NOMO-1 (cell line): ENCODE measurements at regions not wholly inside any gene's neighbourhood (a gene's known extent, or its start where the extent isn't known, plus 50 kb on each side); places are given as distances from the start of the nearest gene placed in this dataset.
"Not testable (repeated sequence)": the region's sequence is repeated elsewhere in the genome, so short reads cannot be mapped to it uniquely, and the experiment has no call there.

ENCODE experiments used
- DNase-seq, 2 experiments: peaks; one replicate each; lab custom pipeline; 2025; ENCODE audit not compliant: unreplicated experiment in 2 of 2; lab: John Stamatoyannopoulos, UW

DNA sequence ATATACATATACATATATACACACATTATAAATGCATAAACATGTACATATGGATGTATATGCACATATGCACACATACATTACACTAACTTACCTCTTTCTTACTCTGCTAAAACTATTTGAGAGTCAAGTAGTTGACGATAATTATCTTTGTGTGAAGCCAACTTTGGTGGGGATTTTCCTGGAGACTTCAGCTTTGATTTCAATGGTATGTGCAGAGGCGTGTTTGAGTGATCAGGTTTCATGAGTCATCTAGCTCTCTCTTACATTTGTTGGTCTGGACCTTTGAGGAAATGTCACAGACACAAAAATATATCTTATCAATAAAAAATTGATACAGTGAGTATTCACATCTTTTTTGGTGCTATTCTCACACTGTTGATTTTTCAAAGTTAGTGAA is 769.1 kb upstream of the LUZP2 start:
- no peak for DNase-seq

GRCh38 chr11:23729088-23729487 is 767.8 kb upstream of the LUZP2 start:
- no peak for DNase-seq

GRCh38 chr11:23730307-23730998 is 766.4 kb upstream of the LUZP2 start:
- no peak for DNase-seq

- no peak for DNase-seq
These were observed 764.8 kb upstream of the LUZP2 start for GRCh38 chr11:23732026-23732425.

- no peak for DNase-seq
These were observed 750.0 kb upstream of the LUZP2 start for GRCh38 chr11:23746896-23747295.

DNA sequence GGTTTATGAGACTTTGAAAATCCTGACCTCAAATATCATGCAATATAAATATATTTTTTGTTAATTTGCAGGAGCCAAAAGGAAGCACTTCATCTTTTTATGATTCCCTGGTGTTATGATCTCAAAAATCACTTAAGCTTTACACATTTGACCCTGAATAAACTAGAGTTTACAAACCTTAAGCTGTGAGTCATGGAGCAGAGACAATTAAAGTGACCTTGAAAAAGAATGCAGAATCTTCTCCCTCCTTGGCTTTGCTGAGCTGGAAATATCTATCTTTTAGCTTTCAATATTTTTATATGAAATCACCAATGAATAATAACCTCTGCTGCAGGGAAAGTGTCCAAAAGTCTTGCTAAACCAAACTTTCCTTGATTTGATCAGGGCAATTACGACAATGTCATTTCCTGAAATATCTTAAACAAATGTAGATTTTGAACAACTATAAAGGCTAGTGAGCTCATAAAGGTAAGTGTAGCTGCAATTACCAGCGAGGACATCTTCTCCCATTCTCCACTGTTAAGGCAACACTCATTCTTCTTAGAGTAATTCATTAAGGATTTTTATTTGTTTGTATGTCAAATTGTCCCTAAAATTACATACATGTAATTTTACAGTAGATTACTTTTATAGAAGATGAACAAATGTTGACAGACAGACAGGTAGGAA is 747.0 kb upstream of the LUZP2 start:
- DNase-seq = no peak

GRCh38 chr11:23751280-23751679 is 745.6 kb upstream of the LUZP2 start:
- DNase-seq = no peak

- DNase-seq = no peak
These were observed 741.8 kb upstream of the LUZP2 start for GRCh38 chr11:23755076-23755475.

DNA sequence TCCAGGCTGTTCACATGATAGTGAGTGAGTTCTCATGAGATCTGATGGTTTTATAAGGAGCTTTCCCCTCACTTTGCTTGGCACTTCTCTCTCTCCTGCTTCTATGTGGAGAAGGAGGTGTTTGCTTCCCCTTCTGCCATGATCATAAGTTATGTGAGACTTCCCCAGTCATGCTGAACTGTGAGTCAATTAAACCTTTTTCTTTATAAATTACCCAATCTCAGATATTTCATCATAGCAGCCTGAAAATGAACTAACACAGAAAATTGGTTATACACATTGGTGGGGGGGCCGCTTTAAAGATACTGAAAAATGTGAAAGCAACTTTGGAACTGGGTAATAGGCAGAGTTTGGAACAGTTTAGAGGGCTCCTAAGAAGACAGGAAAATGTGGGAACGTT is 741.1 kb upstream of the LUZP2 start:
- DNase-seq = no peak

GRCh38 chr11:23759489-23759888 is 737.4 kb upstream of the LUZP2 start:
- no peak for DNase-seq

DNA sequence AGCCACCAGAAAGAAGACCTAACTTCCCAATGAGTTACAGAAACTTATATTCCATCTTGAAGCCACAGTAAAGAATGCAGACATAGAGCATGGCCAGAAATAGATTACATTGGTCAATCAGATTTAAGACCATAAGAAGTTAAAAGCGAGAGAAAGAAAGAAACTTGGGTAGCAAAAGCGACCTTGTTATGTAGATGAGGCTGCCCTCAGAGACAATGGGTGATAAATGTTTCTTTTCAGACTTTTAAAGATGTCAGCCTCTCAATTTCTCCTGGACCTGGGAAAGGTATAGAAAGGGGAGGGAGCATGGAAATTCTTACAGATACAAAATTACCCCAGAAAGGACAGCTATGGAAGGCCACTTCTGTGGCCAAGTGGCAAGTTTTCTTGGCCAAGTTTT is 732.6 kb upstream of the LUZP2 start:
- no peak for DNase-seq

DNA sequence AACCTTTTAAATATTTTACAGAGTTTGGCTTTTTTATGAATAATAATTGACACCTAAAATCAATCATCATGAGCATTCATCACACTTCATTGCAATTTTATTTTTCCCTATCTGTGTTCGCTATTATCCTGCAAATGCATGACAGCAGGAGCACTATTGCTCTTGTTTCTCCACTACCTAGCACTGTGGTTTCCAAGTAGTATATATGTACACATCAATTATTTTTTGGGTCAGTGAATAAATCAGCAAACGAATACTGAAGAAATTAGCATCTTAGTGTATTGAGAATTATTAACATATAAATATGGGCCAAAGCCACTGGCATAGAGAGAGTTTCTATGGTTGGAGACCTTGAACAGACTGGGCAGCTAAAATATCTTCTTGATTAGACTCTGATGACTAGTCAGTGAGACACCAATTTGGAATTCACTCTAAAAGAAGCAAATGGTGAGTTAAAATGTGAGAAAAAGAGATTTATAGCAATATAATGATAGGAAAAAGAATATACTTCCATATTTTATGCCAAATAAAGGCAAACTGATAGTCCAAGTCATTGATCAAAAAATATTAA is 731.1 kb upstream of the LUZP2 start:
- DNase-seq = no peak

- DNase-seq = no peak
These were observed 729.3 kb upstream of the LUZP2 start for GRCh38 chr11:23767576-23767975.

DNA sequence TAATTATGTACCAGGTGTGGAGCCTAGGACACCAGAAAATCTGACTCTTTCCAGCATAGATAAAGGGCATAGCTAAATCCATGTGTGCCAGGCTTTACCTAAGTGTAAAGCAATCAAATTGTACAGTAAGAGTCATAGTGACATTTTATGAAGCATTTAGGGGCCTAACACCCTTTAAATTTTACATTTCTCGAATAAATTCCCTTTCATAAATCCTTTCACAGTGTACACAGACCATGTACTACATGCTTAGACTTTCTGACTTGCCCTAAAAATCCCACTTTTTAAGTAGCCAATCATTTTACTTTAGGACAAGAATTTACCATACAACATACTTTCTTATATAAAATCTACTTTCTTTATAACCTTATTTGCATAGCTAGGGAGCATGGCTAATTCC is 727.6 kb upstream of the LUZP2 start:
- DNase-seq = no peak

DNA sequence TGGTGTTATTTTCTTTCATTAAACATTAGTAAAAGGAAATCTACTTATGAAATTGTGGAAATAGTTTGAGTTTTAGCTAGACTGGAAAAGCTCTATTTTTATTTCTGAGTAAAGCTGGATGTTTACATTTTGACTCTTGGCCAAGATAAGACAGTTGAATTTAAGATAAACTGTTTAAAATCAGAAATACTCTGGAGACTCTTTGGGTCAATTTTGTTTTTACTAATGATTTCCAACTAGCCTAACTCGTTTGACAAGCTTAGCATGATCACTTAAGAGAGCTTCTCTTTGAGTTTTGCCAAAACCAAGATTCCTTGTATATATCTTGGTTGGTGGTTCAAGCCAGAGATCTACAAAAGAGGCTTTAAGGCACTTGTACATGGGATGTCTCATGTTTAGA is 724.8 kb upstream of the LUZP2 start:
- no peak for DNase-seq

DNA sequence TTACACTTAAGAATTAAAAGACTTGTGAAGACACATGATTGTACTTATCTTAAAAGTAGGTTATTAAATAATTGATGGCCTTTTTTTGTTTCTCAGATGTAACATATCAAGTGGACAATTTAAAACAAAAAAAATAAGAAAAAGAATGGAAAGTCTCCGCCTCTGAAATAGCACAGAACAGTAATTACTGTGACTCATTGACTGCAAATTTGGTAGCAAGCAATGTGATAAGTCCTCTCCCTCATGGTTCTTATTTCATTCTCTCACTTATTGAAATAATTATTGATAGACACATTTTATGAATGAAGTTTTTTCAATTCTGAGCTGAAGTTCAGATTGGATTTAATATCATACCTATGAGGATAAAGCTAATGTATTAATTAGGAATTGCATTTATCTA is 717.9 kb upstream of the LUZP2 start:
- no peak for DNase-seq

GRCh38 chr11:23780231-23780630 is 716.6 kb upstream of the LUZP2 start:
- no peak for DNase-seq

DNA sequence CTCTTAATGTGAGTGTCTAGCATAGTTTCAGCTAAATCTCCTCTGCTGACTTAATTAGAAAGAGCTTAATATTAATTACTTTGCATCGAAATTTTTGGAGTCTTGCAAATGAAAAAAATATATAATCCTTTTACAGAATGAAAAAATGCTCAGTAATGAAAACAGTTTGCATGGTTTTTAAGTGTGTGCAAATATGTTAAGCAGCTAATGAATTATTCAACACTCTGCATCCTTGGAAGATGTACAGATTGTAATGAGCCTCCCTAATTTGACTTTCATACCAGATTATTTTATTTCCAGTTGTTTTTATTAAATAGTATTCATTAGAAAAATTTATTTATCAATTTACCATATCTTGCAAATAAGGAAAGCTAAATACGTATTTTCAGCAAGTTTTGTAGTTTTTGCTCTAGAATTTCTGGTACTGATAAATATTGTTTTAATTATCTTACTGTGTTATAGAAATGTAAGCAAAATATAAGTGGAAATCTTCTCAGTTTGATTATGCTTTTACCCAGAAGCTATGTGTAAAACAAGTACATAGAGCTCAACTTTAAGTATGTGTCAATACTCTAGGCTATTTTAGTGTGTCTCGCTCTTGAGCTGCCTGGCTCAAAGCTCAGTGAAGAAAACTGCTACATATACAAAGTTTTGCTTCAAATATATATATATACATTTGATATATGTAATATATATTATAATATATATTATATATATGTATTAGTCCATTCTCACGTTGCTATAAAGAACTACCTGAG is 714.9 kb upstream of the LUZP2 start:
- no peak for DNase-seq

- not testable (repeated sequence) for DNase-seq
These were observed 709.9 kb upstream of the LUZP2 start for GRCh38 chr11:23786974-23787373.

GRCh38 chr11:23789200-23789853 is 707.5 kb upstream of the LUZP2 start:
- no peak for DNase-seq

DNA sequence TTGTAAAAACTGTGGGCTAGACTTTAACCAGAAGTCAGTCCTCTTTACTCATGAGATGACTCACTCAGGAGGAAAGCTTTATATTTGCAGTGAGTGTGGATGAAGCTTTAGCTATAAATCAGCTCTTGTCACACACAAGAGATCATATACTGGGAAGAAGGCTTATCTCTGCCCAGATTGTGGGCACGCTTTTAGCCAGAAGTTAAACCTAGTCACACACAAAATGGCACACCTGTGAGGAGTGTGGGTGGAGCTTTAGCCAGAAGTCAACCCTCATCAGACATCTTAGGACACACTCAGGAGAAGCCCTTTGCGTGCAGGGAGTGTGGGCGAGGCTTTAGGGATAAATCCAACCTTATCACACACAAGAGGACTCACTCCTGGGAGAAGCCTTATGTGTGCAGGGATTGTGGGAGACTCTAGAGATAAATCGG is 706.9 kb upstream of the LUZP2 start:
- no peak for DNase-seq
